Peyer's patch (tissue), 4 donors: ENCODE measurements at regions not wholly inside any gene's neighbourhood (a gene's known extent, or its start where the extent isn't known, plus 50 kb on each side); places are given as distances from the start of the nearest gene placed in this dataset.

ENCODE experiments used
- DNase-seq, 3 donors: peaks; one replicate each; pipeline ENCODE4 v3.0.0-alpha.2; 2017 to 2019
- H3K27ac ChIP-seq, 4 donors: fragments of 200-600 bp; sonication (generic); one replicate each; pipeline ENCODE4 v1.5.1; 2016 to 2019
- H3K27me3 ChIP-seq, 2 donors: fragments of 200-600 bp; sonication (generic); one replicate each; pipeline ENCODE4 v1.5.1; 2019
- H3K36me3 ChIP-seq, 3 donors: fragments of 200-600 bp; sonication (generic); one replicate each; pipeline ENCODE4 v1.5.1; 2016 to 2019
- H3K4me1 ChIP-seq, 4 donors: fragments of 200-600 bp; sonication (generic); one replicate each; pipeline ENCODE4 v1.5.1; 2016 to 2019
- H3K4me3 ChIP-seq, 4 donors: fragments of 200-600 bp; sonication (generic); 1 replicate in 3 of 4; 2 replicates in 1 of 4; pipeline ENCODE4 v1.5.1; 2016 to 2019; ENCODE audit warnings: mild to moderate bottlenecking in 1 of 4
- H3K9me3 ChIP-seq, 4 donors: fragments of 200-600 bp; sonication (generic); one replicate each; pipeline ENCODE4 v1.5.1; 2016 to 2019; ENCODE audit warnings: mild to moderate bottlenecking in 1 of 4
- POLR2A ChIP-seq, 2 donors: fragments of 450-650 bp; IDR thresholded peaks; one replicate each; pipeline ENCODE4 v1.5.1; 2017; ENCODE audit warnings: antibody characterized with exemption in 2 of 2, mild to moderate bottlenecking in 2 of 2, moderate library complexity in 2 of 2
- TF ChIP-seq, protein P1 (sequence below), 6 experiments: fragments of 450-650 bp in 4 of 6; fragments of 200-600 bp in 2 of 6; sonication (generic) in 1 of 6; IDR thresholded peaks; one replicate each; pipeline ENCODE4 v1.5.1; 2017 to 2019; ENCODE audit warnings: antibody characterized with exemption in 6 of 6, mild to moderate bottlenecking in 3 of 6, moderate library complexity in 1 of 6

DNA sequence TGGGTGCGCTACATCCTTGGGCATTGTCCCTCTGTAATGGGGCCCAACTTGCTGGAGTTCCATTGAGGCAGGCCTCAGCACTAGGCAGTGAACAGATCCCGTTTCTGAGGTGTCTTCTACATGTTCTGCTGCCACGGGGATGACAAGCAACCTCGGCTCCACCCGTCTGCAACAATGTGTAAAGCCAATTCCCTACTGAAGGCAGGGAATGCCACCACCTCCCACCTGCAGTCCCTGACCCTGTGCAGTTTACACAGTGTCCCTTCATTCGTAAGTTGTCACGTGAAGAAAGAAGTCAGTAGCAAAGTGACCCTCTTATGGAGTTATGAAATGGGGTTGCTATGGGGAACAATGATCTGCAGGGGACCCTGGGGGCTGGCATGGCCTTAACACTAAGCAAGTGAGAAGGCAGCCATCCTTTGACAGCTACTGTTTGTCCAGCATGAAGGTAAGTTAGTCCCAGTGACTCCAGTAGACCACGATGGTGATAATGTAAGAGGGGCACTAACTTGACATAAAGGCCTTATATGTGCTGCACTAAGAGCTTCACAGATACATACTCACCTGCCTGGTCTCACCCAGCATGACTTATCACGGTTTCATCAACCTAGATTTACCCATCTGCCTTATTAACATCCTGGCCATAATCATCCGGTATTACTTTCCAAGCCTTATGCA lies 130.6 kb upstream of the ZSWIM2 start:
- Histone ChIP-seq H3K27ac (no peak overlapping the region), H3K9me3 (peaks cover 0 to 3% (median 0%) of the 10 kb centered on the region in 4 donors), H3K4me3 (no peak overlapping the region), H3K4me1 (no peaks in the 10 kb centered on the region), H3K36me3 (no peaks in the 10 kb centered on the region), H3K27me3 (no peaks in the 10 kb centered on the region)
- no peak for TF ChIP-seq POLR2A (IDR thresholded peaks at IDR 0.05)
- TF ChIP-seq, protein P1, sequence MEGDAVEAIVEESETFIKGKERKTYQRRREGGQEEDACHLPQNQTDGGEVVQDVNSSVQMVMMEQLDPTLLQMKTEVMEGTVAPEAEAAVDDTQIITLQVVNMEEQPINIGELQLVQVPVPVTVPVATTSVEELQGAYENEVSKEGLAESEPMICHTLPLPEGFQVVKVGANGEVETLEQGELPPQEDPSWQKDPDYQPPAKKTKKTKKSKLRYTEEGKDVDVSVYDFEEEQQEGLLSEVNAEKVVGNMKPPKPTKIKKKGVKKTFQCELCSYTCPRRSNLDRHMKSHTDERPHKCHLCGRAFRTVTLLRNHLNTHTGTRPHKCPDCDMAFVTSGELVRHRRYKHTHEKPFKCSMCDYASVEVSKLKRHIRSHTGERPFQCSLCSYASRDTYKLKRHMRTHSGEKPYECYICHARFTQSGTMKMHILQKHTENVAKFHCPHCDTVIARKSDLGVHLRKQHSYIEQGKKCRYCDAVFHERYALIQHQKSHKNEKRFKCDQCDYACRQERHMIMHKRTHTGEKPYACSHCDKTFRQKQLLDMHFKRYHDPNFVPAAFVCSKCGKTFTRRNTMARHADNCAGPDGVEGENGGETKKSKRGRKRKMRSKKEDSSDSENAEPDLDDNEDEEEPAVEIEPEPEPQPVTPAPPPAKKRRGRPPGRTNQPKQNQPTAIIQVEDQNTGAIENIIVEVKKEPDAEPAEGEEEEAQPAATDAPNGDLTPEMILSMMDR (IDR thresholded peaks at IDR 0.05) = no peak
- no peak for DNase-seq

DNA sequence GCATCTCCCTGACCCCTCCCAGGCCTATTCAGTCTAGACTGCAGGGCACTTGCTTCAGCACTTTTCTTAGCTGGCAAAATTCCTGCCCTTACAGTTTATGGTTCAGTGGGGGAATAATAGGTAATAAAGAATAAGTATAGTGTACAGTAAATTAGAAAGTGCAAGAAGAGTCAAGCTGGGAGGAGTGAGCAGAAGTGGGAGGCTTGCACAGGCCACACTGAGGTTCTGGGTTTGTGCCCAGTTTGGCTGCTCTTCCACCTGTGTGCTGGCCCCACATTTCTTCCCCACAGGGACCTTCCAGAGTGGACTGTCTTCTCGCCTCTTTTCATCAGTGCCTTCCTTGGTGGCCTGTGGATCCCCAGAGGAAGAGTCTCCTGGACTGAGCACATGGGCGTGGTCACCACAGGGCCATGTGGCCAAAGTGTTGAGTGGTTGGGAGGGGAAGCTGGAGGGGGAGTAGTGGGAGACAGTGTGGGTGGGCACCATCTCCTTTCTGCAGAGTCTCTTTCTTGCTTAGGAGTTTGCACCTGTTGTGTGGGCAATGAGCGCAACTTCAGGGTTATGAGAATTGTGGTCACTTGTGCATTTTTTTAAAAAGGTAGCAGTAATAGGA lies 128.6 kb upstream of the ZSWIM2 start:
- Histone ChIP-seq H3K4me1 (no peaks in the 10 kb centered on the region), H3K27ac (no peak overlapping the region), H3K36me3 (no peaks in the 10 kb centered on the region), H3K27me3 (no peaks in the 10 kb centered on the region), H3K4me3 (no peak overlapping the region), H3K9me3 (peaks cover 0 to 3% (median 0%) of the 10 kb centered on the region in 4 donors)
- no peak for TF ChIP-seq POLR2A (IDR thresholded peaks at IDR 0.05)
- TF ChIP-seq, protein P1 (IDR thresholded peaks at IDR 0.05) = no peak
- no peak for DNase-seq

DNA sequence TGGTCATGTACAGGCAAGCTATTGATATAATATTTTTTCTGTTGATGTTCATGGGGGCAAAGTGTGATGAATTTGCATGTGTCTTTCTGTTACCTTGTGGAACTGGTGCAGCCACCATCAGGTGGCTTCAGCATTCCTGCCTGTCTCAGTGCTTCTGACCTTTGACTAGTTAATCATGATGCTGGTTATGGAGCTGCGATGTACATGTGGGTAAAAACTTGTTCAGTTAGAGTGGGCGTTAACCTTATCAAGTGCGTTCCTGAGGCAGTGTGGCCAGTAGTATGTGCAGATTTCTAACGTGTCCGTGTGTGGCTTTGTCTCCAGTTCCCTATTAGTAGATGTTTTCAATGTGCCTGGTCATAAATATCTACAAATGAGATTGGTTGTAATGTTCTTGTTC lies 127.4 kb upstream of the ZSWIM2 start:
- Histone ChIP-seq H3K36me3 (no peaks in the 10 kb centered on the region), H3K9me3 (peaks cover 0 to 3% (median 0%) of the 10 kb centered on the region in 4 donors), H3K4me1 (no peaks in the 10 kb centered on the region), H3K4me3 (no peak overlapping the region), H3K27ac (no peak overlapping the region), H3K27me3 (no peaks in the 10 kb centered on the region)
- no peak for DNase-seq
- no peak for TF ChIP-seq POLR2A (IDR thresholded peaks at IDR 0.05)
- TF ChIP-seq, protein P1 (IDR thresholded peaks at IDR 0.05) = no peak

DNA sequence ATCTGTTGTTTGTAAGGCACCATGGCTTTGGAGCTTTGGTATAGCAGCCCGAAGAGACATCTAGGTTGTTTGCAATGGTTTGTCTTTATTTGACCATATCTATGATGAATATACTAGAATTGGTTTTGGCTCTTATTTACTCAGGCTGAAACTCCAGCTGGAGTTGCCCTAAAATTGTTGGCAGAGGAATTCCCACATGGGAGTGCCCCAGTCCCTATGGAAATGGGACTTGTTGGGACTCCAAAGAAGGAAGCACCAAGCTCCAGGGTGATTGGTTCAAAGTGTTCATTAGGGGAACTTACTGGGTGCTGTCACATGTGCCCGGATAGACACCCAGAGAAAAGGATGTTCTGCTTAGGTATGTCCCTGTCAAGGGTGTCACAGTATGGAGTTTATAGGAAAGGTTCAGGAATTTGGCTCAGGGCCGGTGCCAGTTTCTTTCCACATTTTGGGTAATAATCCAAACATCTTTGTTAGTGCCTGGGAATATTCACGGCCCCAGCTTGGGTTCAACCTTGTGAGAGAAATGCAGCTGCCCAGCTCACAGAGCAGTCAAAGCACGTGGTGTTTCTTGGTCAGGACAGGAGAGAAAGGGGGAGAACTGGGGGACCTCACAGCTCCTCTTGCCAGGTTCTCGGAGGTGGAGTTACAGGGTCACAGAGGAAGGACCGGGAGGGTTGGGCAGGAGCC lies 123.5 kb upstream of the ZSWIM2 start:
- H3K36me3 ChIP-seq = no peaks in the 10 kb centered on the region
- no peaks in the 10 kb centered on the region for H3K4me1 ChIP-seq
- no peak for DNase-seq
- TF ChIP-seq, protein P1 (IDR thresholded peaks at IDR 0.05) = no peak
- TF ChIP-seq POLR2A (IDR thresholded peaks at IDR 0.05) = no peak
- H3K27me3 ChIP-seq = no peaks in the 10 kb centered on the region
- H3K4me3 ChIP-seq = no peak overlapping the region
- H3K9me3 ChIP-seq = peaks cover 0 to 3% (median 0%) of the 10 kb centered on the region in 4 donors
- no peak overlapping the region for H3K27ac ChIP-seq

DNA sequence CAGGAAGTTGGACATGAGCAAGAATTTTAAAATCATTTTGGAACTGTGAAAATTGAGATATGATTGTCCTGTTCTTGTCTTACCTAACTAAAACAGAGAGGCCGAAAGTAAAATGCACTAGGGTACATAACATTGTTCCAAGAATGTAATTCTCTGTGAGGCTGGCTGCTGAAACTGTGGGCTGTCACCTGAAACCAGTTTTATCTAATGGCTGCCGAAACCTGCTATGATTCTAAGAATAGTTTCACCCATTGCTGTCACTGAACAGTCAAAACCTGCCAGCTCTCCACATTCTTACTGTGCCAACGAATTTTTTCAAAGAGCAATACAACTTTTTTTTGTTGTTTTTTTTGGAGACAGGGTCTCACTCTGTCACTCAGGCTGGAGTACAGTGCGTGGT lies 119.3 kb upstream of the ZSWIM2 start:
- H3K36me3 ChIP-seq = no peaks in the 10 kb centered on the region
- no peaks in the 10 kb centered on the region for H3K9me3 ChIP-seq
- DNase-seq = no peak
- no peaks in the 10 kb centered on the region for H3K27me3 ChIP-seq
- no peak overlapping the region for H3K27ac ChIP-seq
- TF ChIP-seq, protein P1 (IDR thresholded peaks at IDR 0.05) = no peak
- no peak for TF ChIP-seq POLR2A (IDR thresholded peaks at IDR 0.05)
- no peak overlapping the region for H3K4me3 ChIP-seq
- H3K4me1 ChIP-seq = no peaks in the 10 kb centered on the region
